Brain microvascular endothelial cell (primary cell): ENCODE measurements at regions not wholly inside any gene's neighbourhood (a gene's known extent, or its start where the extent isn't known, plus 50 kb on each side); places are given as distances from the start of the nearest gene placed in this dataset.

ENCODE experiments used
- DNase-seq: peaks from one replicate; pipeline ENCODE4 v3.0.0-alpha.2; 2020
- H3K27ac ChIP-seq: fragments of 250-450 bp; sonication (Bioruptor Pico); 2 replicates; pipeline ENCODE4 v1.5.1; 2020; ENCODE audit warnings: mild to moderate bottlenecking, moderate library complexity
- H3K27me3 ChIP-seq: fragments of 250-450 bp; sonication (Bioruptor Pico); replicated peaks from 2 replicates; pipeline ENCODE4 v1.5.1; 2020; ENCODE audit warnings: mild to moderate bottlenecking
- H3K36me3 ChIP-seq: fragments of 250-450 bp; sonication (Bioruptor Pico); replicated peaks from 2 replicates; pipeline ENCODE4 v1.5.1; 2020; ENCODE audit warnings: mild to moderate bottlenecking
- H3K4me3 ChIP-seq: 2 replicates; pipeline ENCODE4 v1.5.1; 2011; ENCODE audit warnings: low read depth, mild to moderate bottlenecking, control low read depth, low read length, moderate library complexity
- in situ Hi-C: cut with HindIII; loops from 2 replicates; pipeline ENCODE4 v1.10.0; 2017; ENCODE audit warnings: low sequenced_read_pairs, low pct_ligation_motif_present
- TF ChIP-seq, protein P1 (sequence below): IDR thresholded peaks from 2 replicates; pipeline ENCODE4 v1.5.1; 2011; ENCODE audit warnings: low read depth, mild to moderate bottlenecking, moderate library complexity, low read length, control low read depth, inconsistent platforms; ENCODE audit errors: missing control alignments

DNA sequence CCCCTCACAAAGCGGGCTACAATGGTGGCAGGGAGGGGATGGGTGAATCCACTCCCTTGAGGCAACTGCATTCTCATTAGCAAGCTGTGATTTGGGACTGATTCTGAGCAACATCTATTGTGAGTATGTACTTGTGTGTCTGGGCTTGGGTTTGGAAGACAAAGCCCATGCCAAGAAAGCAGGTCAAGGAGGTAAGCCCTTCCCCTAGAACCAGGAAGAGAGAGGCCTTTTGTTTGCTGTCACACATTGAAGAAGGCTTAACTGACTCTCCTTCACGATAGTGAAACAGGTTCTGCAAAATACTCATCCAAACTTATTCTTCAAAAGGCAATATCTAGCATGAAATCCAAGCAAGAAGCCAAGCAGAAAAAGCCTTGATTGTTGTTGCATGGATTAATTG, 403.1 kb upstream of the ID4 start:
- Histone ChIP-seq H3K27me3 (no peaks in the 10 kb centered on the region), H3K36me3 (no peaks in the 10 kb centered on the region), H3K4me3 (no peak overlapping the region), H3K27ac (no peak overlapping the region)
- DNase-seq, result no peak
- in situ Hi-C loops, result no loop called here
- TF ChIP-seq, protein P1, sequence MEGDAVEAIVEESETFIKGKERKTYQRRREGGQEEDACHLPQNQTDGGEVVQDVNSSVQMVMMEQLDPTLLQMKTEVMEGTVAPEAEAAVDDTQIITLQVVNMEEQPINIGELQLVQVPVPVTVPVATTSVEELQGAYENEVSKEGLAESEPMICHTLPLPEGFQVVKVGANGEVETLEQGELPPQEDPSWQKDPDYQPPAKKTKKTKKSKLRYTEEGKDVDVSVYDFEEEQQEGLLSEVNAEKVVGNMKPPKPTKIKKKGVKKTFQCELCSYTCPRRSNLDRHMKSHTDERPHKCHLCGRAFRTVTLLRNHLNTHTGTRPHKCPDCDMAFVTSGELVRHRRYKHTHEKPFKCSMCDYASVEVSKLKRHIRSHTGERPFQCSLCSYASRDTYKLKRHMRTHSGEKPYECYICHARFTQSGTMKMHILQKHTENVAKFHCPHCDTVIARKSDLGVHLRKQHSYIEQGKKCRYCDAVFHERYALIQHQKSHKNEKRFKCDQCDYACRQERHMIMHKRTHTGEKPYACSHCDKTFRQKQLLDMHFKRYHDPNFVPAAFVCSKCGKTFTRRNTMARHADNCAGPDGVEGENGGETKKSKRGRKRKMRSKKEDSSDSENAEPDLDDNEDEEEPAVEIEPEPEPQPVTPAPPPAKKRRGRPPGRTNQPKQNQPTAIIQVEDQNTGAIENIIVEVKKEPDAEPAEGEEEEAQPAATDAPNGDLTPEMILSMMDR, result no peak

DNA sequence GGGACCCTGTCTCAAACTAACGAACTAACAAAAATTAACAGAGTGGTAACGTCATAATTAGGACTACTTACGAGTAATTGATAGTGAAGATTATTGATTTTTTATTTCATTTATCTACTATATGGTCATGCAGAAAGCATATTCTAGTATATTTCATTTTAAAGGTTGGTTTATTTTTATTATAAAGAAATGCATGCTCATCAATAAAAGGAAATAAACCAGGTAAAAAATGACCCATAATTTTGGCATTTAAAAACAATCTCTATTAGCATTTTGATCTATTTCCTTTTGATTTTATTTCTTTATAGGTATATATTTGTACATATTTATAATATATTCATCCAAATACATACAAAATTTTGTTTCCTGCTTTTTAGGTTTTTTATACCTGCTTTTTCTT, 401.4 kb upstream of the ID4 start:
- TF ChIP-seq, protein P1, result no peak
- Histone ChIP-seq H3K27ac (no peak overlapping the region), H3K36me3 (no peaks in the 10 kb centered on the region), H3K4me3 (no peak overlapping the region), H3K27me3 (no peaks in the 10 kb centered on the region)
- in situ Hi-C loops, result no loop called here
- DNase-seq, result no peak

DNA sequence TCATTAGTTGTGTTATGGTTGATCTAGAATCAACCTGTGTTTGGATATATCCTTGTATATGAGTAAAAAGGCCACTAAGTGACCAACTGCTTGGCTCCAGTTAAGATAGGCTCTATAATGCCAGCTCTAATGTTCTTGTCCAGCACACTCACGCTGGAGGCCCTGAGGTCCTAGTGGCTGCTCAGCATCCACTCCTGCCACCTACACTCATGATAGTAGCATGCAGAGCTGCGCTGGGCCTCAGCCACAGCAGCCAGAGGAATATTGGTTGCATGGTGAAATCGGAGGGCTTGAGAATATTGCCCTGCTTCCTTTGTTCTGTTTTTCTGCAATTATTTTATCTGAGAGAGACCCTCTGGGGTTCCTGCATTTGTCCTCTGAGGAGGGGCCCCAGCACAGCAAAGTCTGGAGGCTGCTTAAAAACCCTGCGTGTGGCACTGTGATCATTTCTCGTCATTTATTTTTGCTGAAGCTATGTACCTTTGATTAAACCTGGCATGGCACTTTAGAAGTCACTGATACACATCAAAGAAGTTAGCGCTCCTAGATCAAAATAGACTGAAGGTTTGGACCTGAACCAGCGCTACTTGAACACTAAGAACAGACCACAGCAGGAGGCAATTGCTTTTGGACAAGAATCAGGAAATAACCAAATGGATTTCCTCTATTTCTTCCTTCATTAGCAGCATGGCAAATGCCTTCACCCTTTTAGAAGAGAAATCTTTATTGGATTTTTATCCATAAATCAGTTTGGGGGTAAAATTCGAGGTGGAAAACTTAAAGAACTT, 398.4 kb upstream of the ID4 start:
- Histone ChIP-seq H3K4me3 (no peak overlapping the region), H3K27ac (no peak overlapping the region), H3K27me3 (no peaks in the 10 kb centered on the region), H3K36me3 (no peaks in the 10 kb centered on the region)
- in situ Hi-C loops, result no loop called here
- DNase-seq, result no peak
- TF ChIP-seq, protein P1, result no peak

DNA sequence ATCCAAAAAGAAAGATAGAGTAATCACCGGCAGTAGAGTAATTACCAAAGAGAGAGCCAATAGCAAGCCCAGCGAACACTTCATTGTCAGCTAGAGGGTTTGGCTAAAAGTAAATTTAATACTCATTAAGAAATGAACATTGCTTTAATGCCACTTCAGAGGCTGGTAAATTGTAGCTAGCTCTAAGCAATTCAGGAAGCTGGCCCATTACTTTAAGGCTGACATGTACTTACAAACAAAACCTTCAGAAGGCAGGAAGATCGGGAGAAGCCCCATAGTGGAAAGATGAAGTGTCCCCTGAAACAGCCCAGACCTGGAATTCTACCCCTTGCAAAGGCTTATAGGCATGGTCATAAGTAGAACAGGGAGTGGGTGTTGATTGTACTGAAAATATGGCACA, 396.6 kb upstream of the ID4 start:
- H3K36me3 ChIP-seq, result no peaks in the 10 kb centered on the region
- no peak overlapping the region for H3K27ac ChIP-seq
- in situ Hi-C loops, result no loop called here
- H3K4me3 ChIP-seq, result no peak overlapping the region
- DNase-seq, result no peak
- TF ChIP-seq, protein P1, result no peak
- no peaks in the 10 kb centered on the region for H3K27me3 ChIP-seq

DNA sequence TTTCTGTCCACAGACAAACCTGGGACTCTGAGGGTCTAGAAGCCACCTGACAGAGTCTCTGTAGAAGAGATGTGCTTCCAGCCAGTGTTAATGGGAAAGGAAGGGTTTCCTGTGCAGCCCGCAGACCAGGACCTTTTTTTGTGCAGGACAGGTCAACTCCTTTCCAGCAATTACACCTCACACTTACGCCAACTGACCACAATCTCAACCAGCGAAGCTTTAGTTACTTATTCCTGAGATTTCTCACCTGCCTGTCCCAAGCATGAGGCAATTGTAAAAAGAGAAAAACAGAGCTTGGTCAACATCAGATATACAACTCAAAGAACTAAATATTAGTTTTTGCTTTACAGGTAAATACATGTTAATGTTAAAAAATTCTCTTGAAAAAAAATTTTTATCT, 393.8 kb upstream of the ID4 start:
- no peak overlapping the region for H3K27ac ChIP-seq
- H3K4me3 ChIP-seq, result no peak overlapping the region
- H3K36me3 ChIP-seq, result no peaks in the 10 kb centered on the region
- no peak for DNase-seq
- TF ChIP-seq, protein P1, result no peak
- no peaks in the 10 kb centered on the region for H3K27me3 ChIP-seq
- in situ Hi-C loops, result no loop called here

DNA sequence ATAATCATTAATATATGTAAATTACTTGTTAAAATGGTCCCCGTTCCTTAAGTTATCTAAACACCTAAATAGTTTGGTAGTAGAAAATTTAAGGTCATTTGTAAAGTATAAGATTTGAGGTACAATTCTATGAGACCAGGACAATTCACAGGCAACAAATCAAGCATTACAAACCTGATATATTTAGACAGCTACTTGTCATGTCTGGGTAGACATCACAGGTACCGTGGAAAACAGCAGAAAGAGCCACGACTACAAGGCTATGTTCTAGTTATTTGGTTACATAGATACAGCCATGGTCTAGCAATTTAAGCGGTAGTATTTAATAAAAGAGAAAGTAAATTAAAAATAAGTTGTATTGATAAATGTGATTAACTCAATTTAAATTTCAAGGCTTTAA, 393.1 kb upstream of the ID4 start:
- H3K4me3 ChIP-seq, result no peak overlapping the region
- H3K27me3 ChIP-seq, result no peaks in the 10 kb centered on the region
- TF ChIP-seq, protein P1, result no peak
- no peaks in the 10 kb centered on the region for H3K36me3 ChIP-seq
- DNase-seq, result no peak
- in situ Hi-C loops, result no loop called here
- no peak overlapping the region for H3K27ac ChIP-seq
